ENCODE measurements at regions not wholly inside any gene's neighbourhood (a gene's known extent, or its start where the extent isn't known, plus 50 kb on each side); places are given as distances from the start of the nearest gene placed in this dataset.

- Histone ChIP-seq H3K27ac (no peak overlapping the region), H3K27me3 (no peaks in the 10 kb centered on the region), H3K9me3 (no peaks in the 10 kb centered on the region), H3K4me3 (no peak overlapping the region), H3K36me3 (no peaks in the 10 kb centered on the region), H3K4me1 (no peaks in the 10 kb centered on the region)
- no peak for TF ChIP-seq POLR2A (IDR thresholded peaks at IDR 0.05)
- TF ChIP-seq CTCF (IDR thresholded peaks at IDR 0.05), result no peak
- TF ChIP-seq EP300 (IDR thresholded peaks at IDR 0.05), result no peak
- no peak for TF ChIP-seq POLR2AphosphoS5 (IDR thresholded peaks at IDR 0.05)
- WGBS, result 75% methylated on average over 2 of the region's 2 CpGs
- DNase-seq (ENCODE audit: low spot score in 2 of 2), result no peak
Measured at GRCh38 chr12:59322473-59322872, 273.4 kb upstream of the SLC16A7 start.

GRCh38 chr12:59321278-59321677 lies 274.6 kb upstream of the SLC16A7 start:
- Histone ChIP-seq H3K4me3 (no peak overlapping the region), H3K36me3 (no peaks in the 10 kb centered on the region), H3K4me1 (no peaks in the 10 kb centered on the region), H3K27me3 (no peaks in the 10 kb centered on the region), H3K9me3 (no peaks in the 10 kb centered on the region), H3K27ac (no peak overlapping the region)
- TF ChIP-seq EP300 (IDR thresholded peaks at IDR 0.05) (no peak), CTCF (IDR thresholded peaks at IDR 0.05) (no peak), POLR2AphosphoS5 (IDR thresholded peaks at IDR 0.05) (no peak), POLR2A (IDR thresholded peaks at IDR 0.05) (no peak)
- DNase-seq (ENCODE audit: low spot score in 2 of 2), result no peak
- WGBS, result 95% methylated on average over 1 of the region's 1 CpG

DNA sequence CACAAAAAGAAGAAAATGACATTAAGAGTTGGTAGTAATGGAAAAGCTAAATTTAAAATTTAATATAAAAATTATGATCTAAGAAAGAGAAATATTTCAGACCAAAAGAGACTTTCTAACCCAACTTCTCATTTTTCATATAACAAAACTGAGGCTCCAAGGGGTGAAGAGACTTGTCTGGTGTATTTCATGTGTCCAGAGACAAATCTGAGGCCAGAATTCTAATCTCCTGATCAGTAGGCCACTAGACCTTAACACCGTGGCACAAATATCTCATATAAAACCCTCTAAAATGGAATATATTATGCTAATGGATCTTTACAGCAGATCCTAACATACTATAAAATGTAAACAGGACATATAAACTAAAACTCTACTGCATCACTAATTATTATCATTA lies 275.7 kb upstream of the SLC16A7 start:
- Histone ChIP-seq H3K27ac (no peak overlapping the region), H3K27me3 (no peaks in the 10 kb centered on the region), H3K4me3 (no peak overlapping the region), H3K36me3 (no peaks in the 10 kb centered on the region), H3K4me1 (no peaks in the 10 kb centered on the region), H3K9me3 (no peaks in the 10 kb centered on the region)
- DNase-seq (ENCODE audit: low spot score in 2 of 2), result no peak
- no peak for TF ChIP-seq POLR2A (IDR thresholded peaks at IDR 0.05)
- TF ChIP-seq EP300 (IDR thresholded peaks at IDR 0.05), result no peak
- no peak for TF ChIP-seq POLR2AphosphoS5 (IDR thresholded peaks at IDR 0.05)
- no peak for TF ChIP-seq CTCF (IDR thresholded peaks at IDR 0.05)
- 92% methylated on average over 1 of the region's 1 CpG for WGBS

DNA sequence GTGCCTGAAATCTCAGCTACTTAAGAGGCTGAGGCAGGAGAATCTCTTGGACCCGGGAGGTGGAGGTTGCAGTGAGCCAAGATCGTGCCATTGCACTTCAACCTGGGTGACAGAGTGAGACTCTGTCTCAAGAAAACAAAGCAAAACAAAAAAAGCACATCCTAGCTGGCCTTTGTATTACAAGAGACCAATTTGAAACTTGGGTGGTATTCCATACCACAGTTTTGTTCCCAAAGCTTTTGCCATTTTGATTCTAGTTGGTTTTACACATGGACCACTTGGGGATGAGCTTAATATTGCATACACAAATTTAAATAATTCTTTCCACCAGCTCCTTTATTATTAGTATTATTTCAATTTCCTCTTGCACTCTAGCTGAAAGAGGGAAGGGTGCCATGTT lies 276.9 kb upstream of the SLC16A7 start:
- no peaks in the 10 kb centered on the region for H3K27me3 ChIP-seq
- H3K27ac ChIP-seq, result no peak overlapping the region
- no peaks in the 10 kb centered on the region for H3K9me3 ChIP-seq
- no peak overlapping the region for H3K4me3 ChIP-seq
- H3K36me3 ChIP-seq, result no peaks in the 10 kb centered on the region
- no peak for DNase-seq (ENCODE audit: low spot score in 2 of 2)
- H3K4me1 ChIP-seq, result no peaks in the 10 kb centered on the region
- no peak for TF ChIP-seq POLR2A (IDR thresholded peaks at IDR 0.05)
- no peak for TF ChIP-seq EP300 (IDR thresholded peaks at IDR 0.05)
- TF ChIP-seq CTCF (IDR thresholded peaks at IDR 0.05), result no peak
- no peak for TF ChIP-seq POLR2AphosphoS5 (IDR thresholded peaks at IDR 0.05)
- 91% methylated on average over 2 of the region's 2 CpGs for WGBS

GRCh38 chr12:59317598-59317997 lies 278.2 kb upstream of the SLC16A7 start:
- H3K36me3 ChIP-seq, result no peaks in the 10 kb centered on the region
- 92% methylated on average over 6 of the region's 6 CpGs for WGBS

More at GRCh38 chr12:59317598-59317997, 278.2 kb upstream of the SLC16A7 start:
- Histone ChIP-seq H3K27me3 (no peaks in the 10 kb centered on the region), H3K27ac (no peak overlapping the region), H3K9me3 (no peaks in the 10 kb centered on the region), H3K4me3 (no peak overlapping the region), H3K4me1 (no peaks in the 10 kb centered on the region)
- TF ChIP-seq POLR2AphosphoS5 (IDR thresholded peaks at IDR 0.05) (no peak), CTCF (IDR thresholded peaks at IDR 0.05) (no peak), POLR2A (IDR thresholded peaks at IDR 0.05) (no peak), EP300 (IDR thresholded peaks at IDR 0.05) (no peak)
- DNase-seq (ENCODE audit: low spot score in 2 of 2), result no peak
